NCI-H146 treated with DMSO at 0.1 percent for 48 hours (cell line): ENCODE measurements at regions not wholly inside any gene's neighbourhood (a gene's known extent, or its start where the extent isn't known, plus 50 kb on each side); places are given as distances from the start of the nearest gene placed in this dataset.
"Not testable (repeated sequence)": the region's sequence is repeated elsewhere in the genome, so short reads cannot be mapped to it uniquely, and the experiment has no call there.

Source experiments
- DNase-seq: peaks from one replicate; lab custom pipeline; 2025; ENCODE audit not compliant: unreplicated experiment; lab: John Stamatoyannopoulos, UW

GRCh38 chr21:32823296-32823695 is 51.7 kb upstream of the PAXBP1 start:
- DNase-seq, result not testable (repeated sequence)

- DNase-seq, result no peak
Observed at GRCh38 chr21:32824950-32825349, 53.4 kb upstream of the PAXBP1 start.

GRCh38 chr21:32826329-32827167 is 55.0 kb upstream of the PAXBP1 start:
- peak; percentile 1 for DNase-seq

GRCh38 chr21:32828908-32829307 is 57.4 kb upstream of the PAXBP1 start:
- DNase-seq, result no peak

- DNase-seq, result no peak
Observed at GRCh38 chr21:32829504-32829903, 57.9 kb upstream of the PAXBP1 start.

- not testable (repeated sequence) for DNase-seq
Observed at GRCh38 chr21:32831779-32832178, 60.2 kb upstream of the PAXBP1 start.

- DNase-seq, result no peak
Observed at GRCh38 chr21:32834211-32834915, 62.8 kb upstream of the PAXBP1 start.

GRCh38 chr21:32834916-32835235 is 63.3 kb upstream of the PAXBP1 start:
- no peak for DNase-seq

- DNase-seq, result no peak
Observed at GRCh38 chr21:32842146-32842545, 70.6 kb upstream of the PAXBP1 start.

- DNase-seq, result no peak
Observed at GRCh38 chr21:32843561-32843960, 72.0 kb upstream of the PAXBP1 start.

GRCh38 chr21:32844076-32844475 is 72.5 kb upstream of the PAXBP1 start:
- DNase-seq, result no peak

- no peak for DNase-seq
Observed at GRCh38 chr21:32844653-32845436, 73.3 kb upstream of the PAXBP1 start.

- no peak for DNase-seq
Observed at GRCh38 chr21:32858628-32859027, 87.1 kb upstream of the PAXBP1 start.

- DNase-seq, result no peak
Observed at GRCh38 chr21:32860399-32860798, 88.8 kb upstream of the PAXBP1 start.

- no peak for DNase-seq
Observed at GRCh38 chr21:32861866-32862265, 90.3 kb upstream of the PAXBP1 start.

- no peak for DNase-seq
Observed at GRCh38 chr21:32867597-32867996, 96.0 kb upstream of the PAXBP1 start.

- peak; percentile 27 for DNase-seq
Observed at GRCh38 chr21:32868631-32869454, 97.3 kb upstream of the PAXBP1 start.

GRCh38 chr21:32869459-32869858 is 97.9 kb upstream of the PAXBP1 start:
- DNase-seq, result no peak

- DNase-seq, result no peak
Observed at GRCh38 chr21:32876426-32876825, 104.9 kb upstream of the PAXBP1 start.

GRCh38 chr21:32877888-32878287 is 106.3 kb upstream of the PAXBP1 start:
- DNase-seq, result not testable (repeated sequence)

- no peak for DNase-seq
Observed at GRCh38 chr21:32878661-32879060, 107.1 kb upstream of the PAXBP1 start.
